Type B pancreatic cell (in vitro differentiated cells): ENCODE measurements at regions not wholly inside any gene's neighbourhood (a gene's known extent, or its start where the extent isn't known, plus 50 kb on each side); places are given as distances from the start of the nearest gene placed in this dataset.

ENCODE experiments used
- DNase-seq: peaks from one replicate; pipeline ENCODE4 v3.0.0; 2021; ENCODE audit warnings: mixed read lengths; ENCODE audit not compliant: unreplicated experiment; ENCODE audit errors: extremely low spot score
- H3K27ac Mint-ChIP-seq: 2 replicates; pipeline ENCODE4 v1.8.0; 2021; ENCODE audit warnings: mild to moderate bottlenecking, mixed read lengths
- H3K27me3 Mint-ChIP-seq: 2 replicates; pipeline ENCODE4 v1.8.0; 2021; ENCODE audit warnings: mixed read lengths
- H3K36me3 Mint-ChIP-seq: 2 replicates; pipeline ENCODE4 v1.8.0; 2021; ENCODE audit warnings: mixed read lengths
- H3K4me1 Mint-ChIP-seq: one replicate; pipeline ENCODE4 v1.8.0; 2021; ENCODE audit warnings: mixed read lengths; ENCODE audit not compliant: unreplicated experiment
- H3K4me3 Mint-ChIP-seq: 2 replicates; pipeline ENCODE4 v1.8.0; 2021; ENCODE audit warnings: mild to moderate bottlenecking, mixed read lengths
- H3K9me3 Mint-ChIP-seq: 2 replicates; pipeline ENCODE4 v1.8.0; 2021; ENCODE audit warnings: mixed read lengths
- TF ChIP-seq, protein P1 (sequence below): fragments of 200-600 bp; sonication (generic); conservative IDR thresholded peaks from 2 replicates; pipeline ENCODE4 v1.5.0; 2021; ENCODE audit warnings: antibody characterized with exemption, mild to moderate bottlenecking

GRCh38 chr3:83482402-83483070 lies 1476.3 kb upstream of the CADM2 start:
- no peaks in the 10 kb centered on the region for H3K4me1 Mint-ChIP-seq
- TF ChIP-seq, protein P1, sequence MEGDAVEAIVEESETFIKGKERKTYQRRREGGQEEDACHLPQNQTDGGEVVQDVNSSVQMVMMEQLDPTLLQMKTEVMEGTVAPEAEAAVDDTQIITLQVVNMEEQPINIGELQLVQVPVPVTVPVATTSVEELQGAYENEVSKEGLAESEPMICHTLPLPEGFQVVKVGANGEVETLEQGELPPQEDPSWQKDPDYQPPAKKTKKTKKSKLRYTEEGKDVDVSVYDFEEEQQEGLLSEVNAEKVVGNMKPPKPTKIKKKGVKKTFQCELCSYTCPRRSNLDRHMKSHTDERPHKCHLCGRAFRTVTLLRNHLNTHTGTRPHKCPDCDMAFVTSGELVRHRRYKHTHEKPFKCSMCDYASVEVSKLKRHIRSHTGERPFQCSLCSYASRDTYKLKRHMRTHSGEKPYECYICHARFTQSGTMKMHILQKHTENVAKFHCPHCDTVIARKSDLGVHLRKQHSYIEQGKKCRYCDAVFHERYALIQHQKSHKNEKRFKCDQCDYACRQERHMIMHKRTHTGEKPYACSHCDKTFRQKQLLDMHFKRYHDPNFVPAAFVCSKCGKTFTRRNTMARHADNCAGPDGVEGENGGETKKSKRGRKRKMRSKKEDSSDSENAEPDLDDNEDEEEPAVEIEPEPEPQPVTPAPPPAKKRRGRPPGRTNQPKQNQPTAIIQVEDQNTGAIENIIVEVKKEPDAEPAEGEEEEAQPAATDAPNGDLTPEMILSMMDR, result no peak
- H3K27ac Mint-ChIP-seq, result no peak overlapping the region
- no peaks in the 10 kb centered on the region for H3K36me3 Mint-ChIP-seq
- no peaks in the 10 kb centered on the region for H3K27me3 Mint-ChIP-seq
- no peaks in the 10 kb centered on the region for H3K9me3 Mint-ChIP-seq
- no peak for DNase-seq
- no peak overlapping the region for H3K4me3 Mint-ChIP-seq

GRCh38 chr3:83496462-83496861 lies 1462.3 kb upstream of the CADM2 start:
- no peak overlapping the region for H3K4me3 Mint-ChIP-seq
- no peaks in the 10 kb centered on the region for H3K4me1 Mint-ChIP-seq
- no peaks in the 10 kb centered on the region for H3K36me3 Mint-ChIP-seq
- no peaks in the 10 kb centered on the region for H3K9me3 Mint-ChIP-seq
- H3K27me3 Mint-ChIP-seq, result no peaks in the 10 kb centered on the region
- TF ChIP-seq, protein P1, result no peak
- no peak for DNase-seq
- H3K27ac Mint-ChIP-seq, result no peak overlapping the region

DNA sequence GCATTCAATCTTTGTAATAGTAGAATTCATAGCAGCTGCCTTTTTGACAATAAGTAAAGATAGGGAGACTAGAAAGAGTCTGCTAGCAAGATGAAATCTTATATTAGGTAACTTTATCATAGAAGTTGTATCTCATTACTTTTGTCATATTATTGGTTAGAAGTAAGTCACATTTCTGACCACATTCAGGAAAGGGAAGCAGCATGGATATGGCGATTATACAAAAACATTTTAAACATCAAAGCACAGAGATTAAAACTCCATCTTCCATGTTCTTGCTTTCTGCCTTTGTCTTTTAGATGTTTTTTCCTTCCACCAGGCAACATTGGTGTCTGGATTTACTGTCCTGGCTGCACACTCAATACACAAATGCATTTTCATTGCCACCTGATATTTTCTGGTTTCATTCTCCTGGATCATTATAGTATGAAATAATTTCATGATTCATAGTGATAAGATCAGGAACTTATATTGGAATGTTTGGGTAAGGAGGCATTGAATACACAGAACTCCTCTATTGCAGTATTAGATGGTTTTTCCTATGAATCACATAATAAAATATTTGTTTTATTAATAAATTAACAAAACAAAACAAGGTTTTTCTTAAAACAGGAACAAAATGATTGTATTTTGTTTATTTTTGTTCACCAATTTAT lies 1460.3 kb upstream of the CADM2 start:
- DNase-seq, result no peak
- Mint-ChIP-seq H3K27ac (no peak overlapping the region), H3K4me3 (no peak overlapping the region), H3K9me3 (no peaks in the 10 kb centered on the region), H3K36me3 (no peaks in the 10 kb centered on the region), H3K27me3 (no peaks in the 10 kb centered on the region), H3K4me1 (no peaks in the 10 kb centered on the region)
- TF ChIP-seq, protein P1, result no peak

GRCh38 chr3:83500422-83500821 lies 1458.4 kb upstream of the CADM2 start:
- Mint-ChIP-seq H3K36me3 (no peaks in the 10 kb centered on the region), H3K4me1 (no peaks in the 10 kb centered on the region), H3K4me3 (no peak overlapping the region), H3K9me3 (no peaks in the 10 kb centered on the region), H3K27me3 (no peaks in the 10 kb centered on the region), H3K27ac (peak overlapping the region; percentile 31)
- TF ChIP-seq, protein P1, result no peak
- no peak for DNase-seq

DNA sequence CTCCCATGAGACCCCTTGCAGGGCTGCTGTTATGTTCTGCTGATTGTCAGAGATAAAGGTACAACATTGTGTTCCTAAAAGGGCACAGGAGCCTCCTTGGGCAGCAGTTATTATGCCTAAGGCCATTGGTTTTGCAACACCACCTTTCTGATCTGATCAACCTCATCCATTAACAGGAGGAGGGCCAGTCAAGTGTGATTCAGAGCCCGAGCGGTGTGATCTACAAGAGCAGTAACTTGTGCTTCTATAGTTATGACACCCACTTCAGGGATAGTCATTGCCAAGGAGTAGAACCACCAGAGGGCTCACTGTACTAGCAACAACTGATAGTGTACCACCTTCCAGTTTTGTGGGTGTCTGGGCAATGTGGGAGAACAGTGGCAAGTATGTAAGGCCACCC lies 1457.9 kb upstream of the CADM2 start:
- Mint-ChIP-seq H3K4me3 (no peak overlapping the region), H3K27me3 (no peaks in the 10 kb centered on the region), H3K27ac (no peak overlapping the region), H3K36me3 (no peaks in the 10 kb centered on the region), H3K9me3 (no peaks in the 10 kb centered on the region), H3K4me1 (no peaks in the 10 kb centered on the region)
- DNase-seq, result no peak
- TF ChIP-seq, protein P1, result no peak
